ENCODE measurements at regions not wholly inside any gene's neighbourhood (a gene's known extent, or its start where the extent isn't known, plus 50 kb on each side); places are given as distances from the start of the nearest gene placed in this dataset.

GRCh38 chr12:46998811-46999368 is 80.5 kb upstream of the PCED1B start:
- Histone ChIP-seq H3K36me3 (ENCODE audit: insufficient read depth, low read length) (no peaks in the 10 kb centered on the region), H3K4me3 (no peak overlapping the region), H3K27ac (no peak overlapping the region), H3K9me3 (ENCODE audit: low read depth, low read length) (no peaks in the 10 kb centered on the region; the same call in 1 of the 2 replicates), H3K9ac (ENCODE audit: insufficient read length) (no peak overlapping the region)
- TF ChIP-seq POLR2AphosphoS5 (IDR thresholded peaks at IDR 0.05; ENCODE audit: borderline replicate concordance, low read depth, low read length), result no peak
- TF ChIP-seq FOXP2 (optimal IDR thresholded peaks at IDR 0.05; ENCODE audit: control extremely low read depth, extremely low read length, insufficient read depth), result no peak
- TF ChIP-seq EZH2 (IDR thresholded peaks at IDR 0.05), result no peak
- no peak for DNase-seq (ENCODE audit: low read depth, low spot score)

GRCh38 chr12:47004634-47005033 is 74.8 kb upstream of the PCED1B start:
- H3K4me3 ChIP-seq, result no peak overlapping the region
- no peak overlapping the region for H3K27ac ChIP-seq
- TF ChIP-seq FOXP2 (optimal IDR thresholded peaks at IDR 0.05; ENCODE audit: control extremely low read depth, extremely low read length, insufficient read depth) (no peak), POLR2AphosphoS5 (IDR thresholded peaks at IDR 0.05; ENCODE audit: borderline replicate concordance, low read depth, low read length) (no peak), EZH2 (IDR thresholded peaks at IDR 0.05) (no peak)
- H3K9ac ChIP-seq (ENCODE audit: insufficient read length), result no peak overlapping the region
- no peaks in the 10 kb centered on the region for H3K36me3 ChIP-seq (ENCODE audit: insufficient read depth, low read length)
- no peak for DNase-seq (ENCODE audit: low read depth, low spot score)
- H3K9me3 ChIP-seq (ENCODE audit: low read depth, low read length), result no peaks in the 10 kb centered on the region

GRCh38 chr12:47007048-47007447 is 72.4 kb upstream of the PCED1B start:
- no peaks in the 10 kb centered on the region for H3K9me3 ChIP-seq (ENCODE audit: low read depth, low read length)
- no peaks in the 10 kb centered on the region for H3K36me3 ChIP-seq (ENCODE audit: insufficient read depth, low read length)
- H3K27ac ChIP-seq, result no peak overlapping the region
- TF ChIP-seq POLR2AphosphoS5 (IDR thresholded peaks at IDR 0.05; ENCODE audit: borderline replicate concordance, low read depth, low read length) (no peak), FOXP2 (optimal IDR thresholded peaks at IDR 0.05; ENCODE audit: control extremely low read depth, extremely low read length, insufficient read depth) (no peak), EZH2 (IDR thresholded peaks at IDR 0.05) (no peak)
- H3K4me3 ChIP-seq, result no peak overlapping the region
- DNase-seq (ENCODE audit: low read depth, low spot score), result no peak
- no peak overlapping the region for H3K9ac ChIP-seq (ENCODE audit: insufficient read length)

GRCh38 chr12:47012552-47012951 is 66.9 kb upstream of the PCED1B start:
- no peak for DNase-seq (ENCODE audit: low read depth, low spot score)
- TF ChIP-seq POLR2AphosphoS5 (IDR thresholded peaks at IDR 0.05; ENCODE audit: borderline replicate concordance, low read depth, low read length) (no peak), EZH2 (IDR thresholded peaks at IDR 0.05) (no peak), FOXP2 (optimal IDR thresholded peaks at IDR 0.05; ENCODE audit: control extremely low read depth, extremely low read length, insufficient read depth) (no peak)
- Histone ChIP-seq H3K9ac (ENCODE audit: insufficient read length) (no peak overlapping the region), H3K36me3 (ENCODE audit: insufficient read depth, low read length) (no peaks in the 10 kb centered on the region), H3K9me3 (ENCODE audit: low read depth, low read length) (no peaks in the 10 kb centered on the region), H3K4me3 (no peak overlapping the region), H3K27ac (no peak overlapping the region)

- DNase-seq (ENCODE audit: low read depth, low spot score), result no peak
- TF ChIP-seq POLR2AphosphoS5 (IDR thresholded peaks at IDR 0.05; ENCODE audit: borderline replicate concordance, low read depth, low read length) (no peak), EZH2 (IDR thresholded peaks at IDR 0.05) (no peak), FOXP2 (optimal IDR thresholded peaks at IDR 0.05; ENCODE audit: control extremely low read depth, extremely low read length, insufficient read depth) (no peak)
- Histone ChIP-seq H3K9ac (ENCODE audit: insufficient read length) (no peak overlapping the region), H3K36me3 (ENCODE audit: insufficient read depth, low read length) (no peaks in the 10 kb centered on the region), H3K9me3 (ENCODE audit: low read depth, low read length) (no peaks in the 10 kb centered on the region), H3K4me3 (no peak overlapping the region), H3K27ac (no peak overlapping the region)
Observed at GRCh38 chr12:47014474-47014873, 64.9 kb upstream of the PCED1B start.

GRCh38 chr12:47015381-47015780 is 64.0 kb upstream of the PCED1B start:
- Histone ChIP-seq H3K9ac (ENCODE audit: insufficient read length) (no peak overlapping the region), H3K9me3 (ENCODE audit: low read depth, low read length) (no peaks in the 10 kb centered on the region), H3K27ac (no peak overlapping the region), H3K36me3 (ENCODE audit: insufficient read depth, low read length) (no peaks in the 10 kb centered on the region), H3K4me3 (no peak overlapping the region)
- no peak for TF ChIP-seq FOXP2 (optimal IDR thresholded peaks at IDR 0.05; ENCODE audit: control extremely low read depth, extremely low read length, insufficient read depth)
- TF ChIP-seq EZH2 (IDR thresholded peaks at IDR 0.05), result no peak
- no peak for TF ChIP-seq POLR2AphosphoS5 (IDR thresholded peaks at IDR 0.05; ENCODE audit: borderline replicate concordance, low read depth, low read length)
- no peak for DNase-seq (ENCODE audit: low read depth, low spot score)

GRCh38 chr12:47017041-47017713 is 62.2 kb upstream of the PCED1B start:
- Histone ChIP-seq H3K4me3 (no peak overlapping the region), H3K27ac (no peak overlapping the region), H3K9me3 (ENCODE audit: low read depth, low read length) (no peaks in the 10 kb centered on the region), H3K36me3 (ENCODE audit: insufficient read depth, low read length) (no peaks in the 10 kb centered on the region), H3K9ac (ENCODE audit: insufficient read length) (no peak overlapping the region)
- DNase-seq (ENCODE audit: low read depth, low spot score), result no peak
- no peak for TF ChIP-seq FOXP2 (optimal IDR thresholded peaks at IDR 0.05; ENCODE audit: control extremely low read depth, extremely low read length, insufficient read depth)

- no peak overlapping the region for H3K4me3 ChIP-seq
- no peaks in the 10 kb centered on the region for H3K36me3 ChIP-seq (ENCODE audit: insufficient read depth, low read length)
- H3K9ac ChIP-seq (ENCODE audit: insufficient read length), result no peak overlapping the region
- DNase-seq (ENCODE audit: low read depth, low spot score), result no peak
- TF ChIP-seq FOXP2 (optimal IDR thresholded peaks at IDR 0.05; ENCODE audit: control extremely low read depth, extremely low read length, insufficient read depth), result no peak
- TF ChIP-seq POLR2AphosphoS5 (IDR thresholded peaks at IDR 0.05; ENCODE audit: borderline replicate concordance, low read depth, low read length), result no peak
- TF ChIP-seq EZH2 (IDR thresholded peaks at IDR 0.05), result no peak
- no peaks in the 10 kb centered on the region for H3K9me3 ChIP-seq (ENCODE audit: low read depth, low read length)
- H3K27ac ChIP-seq, result no peak overlapping the region
Observed at GRCh38 chr12:47017901-47018475, 61.4 kb upstream of the PCED1B start.

All from SK-N-MC (cell line).